A549 (cell line): ENCODE measurements at regions not wholly inside any gene's neighbourhood (a gene's known extent, or its start where the extent isn't known, plus 50 kb on each side); places are given as distances from the start of the nearest gene placed in this dataset.

Experiments
- ATAC-seq, 2 experiments: fragments of 200-7000 bp in 1 of 2; fragments of >200 bp in 1 of 2; cut with Nextera tagmentation in 1 of 2; cut with Tn5 transposase in 1 of 2; 3 replicates each; pipeline versions ENCODE4 v1.8.0 to v1.9.1; 2018 to 2020; ENCODE audit warnings: mild to moderate bottlenecking in 1 of 2, moderate library complexity in 1 of 2
- CTCF ChIA-PET: fragments of 300-600 bp; sonication (Branson Sonifier 250); formaldehyde crosslinking; extraction: SDS; loops from one replicate; lab custom pipeline; 2021; ENCODE audit warnings: antibody characterized with exemption, inconsistent platforms; lab: Yijun Ruan, JAX
- POLR2A ChIA-PET: fragments of 350-600 bp; formaldehyde crosslinking; extraction: SDS; loops from one replicate; lab custom pipeline; 2021; ENCODE audit warnings: antibody characterized with exemption, inconsistent platforms; lab: Yijun Ruan, JAX
- DNase-seq, 2 experiments: peaks; one replicate each; pipeline versions ENCODE4 v3.0.0 to v3.0.0-alpha.2; 2011 to 2016; ENCODE audit warnings: low read depth in 1 of 2, low spot score in 1 of 2
- FAIRE-seq: peaks from 2 replicates; lab custom pipeline; 2011; peaks lifted over from hg19 to GRCh38; lab: Jason Lieb, UNC
- H3K27ac ChIP-seq, 2 experiments: fragments of >200 bp; sonication (Bioruptor Twin); formaldehyde crosslinking; 3 replicates each; pipeline ENCODE4 v1.5.1; 2016 to 2017
- H3K4me1 ChIP-seq: fragments of >200 bp; sonication (Bioruptor Twin); formaldehyde crosslinking; 3 replicates; pipeline ENCODE4 v1.6.1; 2016
- H3K4me2 ChIP-seq: fragments of >200 bp; sonication (Bioruptor Twin); formaldehyde crosslinking; 3 replicates; pipeline ENCODE4 v1.6.1; 2016
- H3K4me3 ChIP-seq: fragments of >200 bp; sonication (Bioruptor Twin); formaldehyde crosslinking; 3 replicates; pipeline ENCODE4 v1.5.1; 2016
- H3K9me3 ChIP-seq: fragments of >200 bp; sonication (Bioruptor Twin); formaldehyde crosslinking; 3 replicates; pipeline ENCODE4 v1.6.1; 2016
- CEBPB ChIP-seq, 2 experiments: fragments of >200 bp in 1 of 2; sonication (Bioruptor Twin) in 1 of 2; formaldehyde crosslinking in 1 of 2; IDR thresholded peaks; 2 replicates each; pipeline ENCODE4 v1.6.1; 2012 to 2016
- ELK1 ChIP-seq: fragments of 150-350 bp; IDR thresholded peaks from 2 replicates; pipeline ENCODE4 v1.6.1; 2014; ENCODE audit warnings: low read depth, mild to moderate bottlenecking, low read length
- FOSB ChIP-seq: fragments of 250-450 bp; sonication (Bioruptor Pico); IDR thresholded peaks from 2 replicates; pipeline ENCODE4 v1.5.0; 2020; ENCODE audit warnings: mild to moderate bottlenecking, moderate library complexity
- HOXB5 ChIP-seq: fragments of 250-450 bp; sonication (Bioruptor Pico); IDR thresholded peaks from 2 replicates; pipeline ENCODE4 v1.5.0; 2020; ENCODE audit warnings: mild to moderate bottlenecking, moderate library complexity
- KDM5A ChIP-seq: fragments of 200-600 bp; sonication (generic); IDR thresholded peaks from 2 replicates; pipeline ENCODE4 v1.6.1; 2016; ENCODE audit warnings: antibody characterized with exemption, mild to moderate bottlenecking
- MAX ChIP-seq: IDR thresholded peaks from 2 replicates; pipeline ENCODE4 v1.6.1; 2012
- REST ChIP-seq: fragments of 200-600 bp; sonication (generic); IDR thresholded peaks from 2 replicates; pipeline ENCODE4 v1.6.1; 2016; ENCODE audit warnings: antibody characterized with exemption, mild to moderate bottlenecking, moderate library complexity
- RFX5 ChIP-seq: fragments of 450-650 bp; IDR thresholded peaks from 2 replicates; pipeline ENCODE4 v1.7.1; 2014; ENCODE audit warnings: antibody characterized with exemption, mild to moderate bottlenecking, moderate library complexity
- SMC3 ChIP-seq: fragments of >200 bp; sonication (Bioruptor Twin); formaldehyde crosslinking; IDR thresholded peaks from 3 replicates; pipeline ENCODE4 v1.6.1; 2018; ENCODE audit warnings: inconsistent platforms
- WGBS: methylation state at CpG from one replicate; pipeline ENCODE4 v1.1.6; 2017; ENCODE audit errors: missing lambda C conversion rate; 5-methylcytosine and 5-hydroxymethylcytosine counted together
- TF ChIP-seq, protein P1 (sequence below): fragments of >200 bp; sonication (Bioruptor Twin); formaldehyde crosslinking; IDR thresholded peaks from 3 replicates; pipeline ENCODE4 v1.6.1; 2016
- TF ChIP-seq, protein P2 (sequence below): fragments of >200 bp; sonication (Bioruptor Twin); formaldehyde crosslinking; IDR thresholded peaks from 3 replicates; pipeline ENCODE4 v1.5.1; 2016
- TF ChIP-seq, protein P3 (sequence below): IDR thresholded peaks from 2 replicates; pipeline ENCODE4 v1.6.1; 2012

GRCh38 chr2:186319105-186319504 lies 167.0 kb upstream of the ZC3H15 start:
- TF ChIP-seq MAX (no peak), RFX5 (no peak), HOXB5 (CRISPR knock-in tag) (no peak), ELK1 (no peak), SMC3 (no peak)
- TF ChIP-seq, protein P1, sequence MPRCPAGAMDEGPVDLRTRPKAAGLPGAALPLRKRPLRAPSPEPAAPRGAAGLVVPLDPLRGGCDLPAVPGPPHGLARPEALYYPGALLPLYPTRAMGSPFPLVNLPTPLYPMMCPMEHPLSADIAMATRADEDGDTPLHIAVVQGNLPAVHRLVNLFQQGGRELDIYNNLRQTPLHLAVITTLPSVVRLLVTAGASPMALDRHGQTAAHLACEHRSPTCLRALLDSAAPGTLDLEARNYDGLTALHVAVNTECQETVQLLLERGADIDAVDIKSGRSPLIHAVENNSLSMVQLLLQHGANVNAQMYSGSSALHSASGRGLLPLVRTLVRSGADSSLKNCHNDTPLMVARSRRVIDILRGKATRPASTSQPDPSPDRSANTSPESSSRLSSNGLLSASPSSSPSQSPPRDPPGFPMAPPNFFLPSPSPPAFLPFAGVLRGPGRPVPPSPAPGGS = no peak
- WGBS = 20% methylated on average over 2 of the region's 2 CpGs
- no peak overlapping the region for H3K4me2 ChIP-seq
- ChIA-PET CTCF (no interaction called here), POLR2A (no interaction called here)
- no peak for FAIRE-seq
- no peak for DNase-seq
- no peak overlapping the region for H3K27ac ChIP-seq
- H3K4me1 ChIP-seq = no peaks in the 10 kb centered on the region
- H3K4me3 ChIP-seq = no peak overlapping the region
- no peak for ATAC-seq
- H3K9me3 ChIP-seq = no peaks in the 10 kb centered on the region

GRCh38 chr2:186325827-186326535 lies 160.1 kb upstream of the ZC3H15 start:
- Histone ChIP-seq H3K4me1 (no peaks in the 10 kb centered on the region), H3K27ac (no peak overlapping the region), H3K4me3 (no peak overlapping the region), H3K4me2 (no peak overlapping the region)
- FAIRE-seq (no peak), ATAC-seq (no peak), DNase-seq (no peak)
- POLR2A ChIA-PET = no interaction called here
- 51% methylated on average over 2 of the region's 2 CpGs for WGBS
- TF ChIP-seq MAX = no peak
- TF ChIP-seq, protein P2, sequence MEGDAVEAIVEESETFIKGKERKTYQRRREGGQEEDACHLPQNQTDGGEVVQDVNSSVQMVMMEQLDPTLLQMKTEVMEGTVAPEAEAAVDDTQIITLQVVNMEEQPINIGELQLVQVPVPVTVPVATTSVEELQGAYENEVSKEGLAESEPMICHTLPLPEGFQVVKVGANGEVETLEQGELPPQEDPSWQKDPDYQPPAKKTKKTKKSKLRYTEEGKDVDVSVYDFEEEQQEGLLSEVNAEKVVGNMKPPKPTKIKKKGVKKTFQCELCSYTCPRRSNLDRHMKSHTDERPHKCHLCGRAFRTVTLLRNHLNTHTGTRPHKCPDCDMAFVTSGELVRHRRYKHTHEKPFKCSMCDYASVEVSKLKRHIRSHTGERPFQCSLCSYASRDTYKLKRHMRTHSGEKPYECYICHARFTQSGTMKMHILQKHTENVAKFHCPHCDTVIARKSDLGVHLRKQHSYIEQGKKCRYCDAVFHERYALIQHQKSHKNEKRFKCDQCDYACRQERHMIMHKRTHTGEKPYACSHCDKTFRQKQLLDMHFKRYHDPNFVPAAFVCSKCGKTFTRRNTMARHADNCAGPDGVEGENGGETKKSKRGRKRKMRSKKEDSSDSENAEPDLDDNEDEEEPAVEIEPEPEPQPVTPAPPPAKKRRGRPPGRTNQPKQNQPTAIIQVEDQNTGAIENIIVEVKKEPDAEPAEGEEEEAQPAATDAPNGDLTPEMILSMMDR = no peak
- no peak for TF ChIP-seq KDM5A
- TF ChIP-seq REST = no peak
- TF ChIP-seq, protein P3, sequence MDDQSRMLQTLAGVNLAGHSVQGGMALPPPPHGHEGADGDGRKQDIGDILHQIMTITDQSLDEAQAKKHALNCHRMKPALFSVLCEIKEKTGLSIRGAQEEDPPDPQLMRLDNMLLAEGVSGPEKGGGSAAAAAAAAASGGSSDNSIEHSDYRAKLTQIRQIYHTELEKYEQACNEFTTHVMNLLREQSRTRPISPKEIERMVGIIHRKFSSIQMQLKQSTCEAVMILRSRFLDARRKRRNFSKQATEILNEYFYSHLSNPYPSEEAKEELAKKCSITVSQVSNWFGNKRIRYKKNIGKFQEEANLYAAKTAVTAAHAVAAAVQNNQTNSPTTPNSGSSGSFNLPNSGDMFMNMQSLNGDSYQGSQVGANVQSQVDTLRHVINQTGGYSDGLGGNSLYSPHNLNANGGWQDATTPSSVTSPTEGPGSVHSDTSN = no peak
- no peak for TF ChIP-seq FOSB (CRISPR knock-in tag)
- TF ChIP-seq CEBPB (IDR thresholded peaks at IDR 0.05) = no peak
- TF ChIP-seq SMC3 = no peak
- TF ChIP-seq, all 56 proteins: peak for 0
- H3K9me3 ChIP-seq = no peaks in the 10 kb centered on the region
- CTCF ChIA-PET = no interaction called here
